Natural killer cell (primary cell): ENCODE measurements at regions not wholly inside any gene's neighbourhood (a gene's known extent, or its start where the extent isn't known, plus 50 kb on each side); places are given as distances from the start of the nearest gene placed in this dataset.

Experiments
- ATAC-seq, 3 donors: fragments of 150-1000 bp in 2 of 3; fragments of 200-7000 bp in 1 of 3; cut with Tn5 transposase; 1 replicate in 1 of 3; 2 replicates in 2 of 3; pipeline ENCODE4 v1.10.0; 2021; ENCODE audit warnings: mild to moderate bottlenecking in 2 of 3, moderate library complexity in 2 of 3
- DNase-seq, 2 donors: peaks; one replicate each; pipeline versions ENCODE4 v3.0.0 to v3.0.0-alpha.2; 2013 to 2021; ENCODE audit warnings: mixed read lengths in 1 of 2
- H3K27ac ChIP-seq: one replicate; pipeline ENCODE4 v1.5.1; 2013; ENCODE audit warnings: mild to moderate bottlenecking, low read length
- H3K27me3 ChIP-seq: one replicate; pipeline ENCODE4 v1.6.1; 2013; ENCODE audit warnings: low read length; ENCODE audit not compliant: control insufficient read depth, insufficient read depth
- H3K36me3 ChIP-seq: one replicate; pipeline ENCODE4 v1.6.1; 2013; ENCODE audit warnings: low read length; ENCODE audit not compliant: control insufficient read depth, insufficient read depth
- H3K4me1 ChIP-seq: one replicate; pipeline ENCODE4 v1.6.1; 2013; ENCODE audit warnings: low read length; ENCODE audit not compliant: control insufficient read depth, insufficient read depth
- H3K4me3 ChIP-seq: one replicate; pipeline ENCODE4 v1.5.1; 2013; ENCODE audit warnings: low read length
- H3K9me3 ChIP-seq: one replicate; pipeline ENCODE4 v1.6.1; 2013; ENCODE audit warnings: low read length; ENCODE audit not compliant: control insufficient read depth, insufficient read depth
- H3K27ac Mint-ChIP-seq, 2 donors: one replicate each; pipeline ENCODE4 v1.8.0; 2022; ENCODE audit warnings: mild to moderate bottlenecking in 2 of 2, mixed read lengths in 2 of 2, moderate library complexity in 1 of 2
- H3K27me3 Mint-ChIP-seq, 2 donors: one replicate each; pipeline ENCODE4 v1.8.0; 2022; ENCODE audit warnings: low read depth in 2 of 2, mixed read lengths in 2 of 2
- H3K36me3 Mint-ChIP-seq: one replicate; pipeline ENCODE4 v1.8.0; 2022; ENCODE audit warnings: mixed read lengths
- H3K4me1 Mint-ChIP-seq, 2 donors: one replicate each; pipeline ENCODE4 v1.8.0; 2022; ENCODE audit warnings: mixed read lengths in 2 of 2
- H3K4me3 Mint-ChIP-seq: one replicate; pipeline ENCODE4 v1.8.0; 2022; ENCODE audit warnings: mild to moderate bottlenecking, moderate library complexity, mixed read lengths
- H3K9me3 Mint-ChIP-seq, 2 donors: one replicate each; pipeline ENCODE4 v1.8.0; 2022; ENCODE audit warnings: mixed read lengths in 2 of 2
- WGBS: methylation state at CpG from one replicate; pipeline ENCODE4 v1.1.7; 2013; ENCODE audit warnings: missing lambda C conversion rate; ENCODE audit not compliant: insufficient coverage; 5-methylcytosine and 5-hydroxymethylcytosine counted together
- intact Hi-C: fragments of 100-400 bp; cut with micrococcal nuclease; formaldehyde crosslinking; loops from one replicate; pipeline ENCODE4 v1.14.2; 2022
- TF ChIP-seq, protein P1 (sequence below): fragments of 200-600 bp; IDR thresholded peaks from one replicate; pipeline ENCODE4 v1.8.0; 2022; ENCODE audit warnings: antibody characterized with exemption

DNA sequence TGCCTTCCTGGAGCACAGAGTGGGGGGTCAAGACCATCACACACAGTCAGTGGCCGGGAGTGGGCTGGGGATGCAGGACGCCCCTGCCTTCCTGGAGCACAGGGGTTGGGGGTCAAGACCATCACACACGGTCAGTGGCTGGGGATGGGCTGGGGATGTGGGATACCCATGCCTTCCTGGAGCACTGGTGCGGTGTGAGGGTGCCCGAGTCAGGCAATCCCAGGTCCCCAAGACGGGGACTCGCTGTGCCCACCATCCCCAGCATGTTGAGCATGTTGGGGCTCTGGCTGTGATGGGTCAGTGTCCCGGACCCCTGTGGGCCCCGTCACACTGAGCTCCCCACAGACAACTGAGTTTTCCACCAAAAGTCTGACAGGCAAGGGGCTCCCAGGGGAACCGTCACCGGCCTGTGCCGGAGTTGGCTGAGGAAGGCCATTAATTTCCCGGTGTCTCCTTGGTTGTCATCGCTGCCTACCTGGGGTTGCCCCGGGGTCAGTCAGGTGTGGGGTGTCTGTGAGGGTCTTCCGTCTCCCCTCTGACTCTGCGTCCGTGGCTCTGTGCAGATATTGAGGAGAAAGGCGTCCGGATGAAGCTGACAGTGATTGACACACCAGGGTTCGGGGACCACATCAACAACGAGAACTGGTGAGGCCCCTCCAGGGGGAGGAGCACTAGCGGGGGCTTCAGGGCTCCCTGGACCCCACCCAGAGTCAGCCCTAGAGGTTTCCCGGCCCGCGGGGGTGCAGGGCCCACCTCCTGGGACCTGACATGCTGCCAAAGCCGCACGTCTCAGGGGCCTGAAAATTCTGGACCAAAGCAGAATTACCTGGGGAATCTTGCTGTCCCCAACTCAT is 347.1 kb downstream of the SEC14L1 start:
- no peak for ATAC-seq
- H3K4me1 ChIP-seq = peaks cover 75% of the 10 kb centered on the region
- Mint-ChIP-seq H3K9me3 (no peaks in the 10 kb centered on the region), H3K36me3 (no peaks in the 10 kb centered on the region), H3K4me3 (no peak overlapping the region), H3K4me1 (peaks cover 7 to 19% of the 10 kb centered on the region in 2 donors), H3K27ac (no peak overlapping the region), H3K27me3 (no peaks in the 10 kb centered on the region)
- no peak overlapping the region for H3K27ac ChIP-seq
- DNase-seq = no peak
- 92% methylated on average over 28 of the region's 28 CpGs for WGBS
- H3K9me3 ChIP-seq = peaks cover 17% of the 10 kb centered on the region
- H3K36me3 ChIP-seq = peaks cover 78% of the 10 kb centered on the region
- intact Hi-C loops = no loop called here
- no peak overlapping the region for H3K4me3 ChIP-seq
- no peaks in the 10 kb centered on the region for H3K27me3 ChIP-seq
- TF ChIP-seq, protein P1, sequence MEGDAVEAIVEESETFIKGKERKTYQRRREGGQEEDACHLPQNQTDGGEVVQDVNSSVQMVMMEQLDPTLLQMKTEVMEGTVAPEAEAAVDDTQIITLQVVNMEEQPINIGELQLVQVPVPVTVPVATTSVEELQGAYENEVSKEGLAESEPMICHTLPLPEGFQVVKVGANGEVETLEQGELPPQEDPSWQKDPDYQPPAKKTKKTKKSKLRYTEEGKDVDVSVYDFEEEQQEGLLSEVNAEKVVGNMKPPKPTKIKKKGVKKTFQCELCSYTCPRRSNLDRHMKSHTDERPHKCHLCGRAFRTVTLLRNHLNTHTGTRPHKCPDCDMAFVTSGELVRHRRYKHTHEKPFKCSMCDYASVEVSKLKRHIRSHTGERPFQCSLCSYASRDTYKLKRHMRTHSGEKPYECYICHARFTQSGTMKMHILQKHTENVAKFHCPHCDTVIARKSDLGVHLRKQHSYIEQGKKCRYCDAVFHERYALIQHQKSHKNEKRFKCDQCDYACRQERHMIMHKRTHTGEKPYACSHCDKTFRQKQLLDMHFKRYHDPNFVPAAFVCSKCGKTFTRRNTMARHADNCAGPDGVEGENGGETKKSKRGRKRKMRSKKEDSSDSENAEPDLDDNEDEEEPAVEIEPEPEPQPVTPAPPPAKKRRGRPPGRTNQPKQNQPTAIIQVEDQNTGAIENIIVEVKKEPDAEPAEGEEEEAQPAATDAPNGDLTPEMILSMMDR = no peak

DNA sequence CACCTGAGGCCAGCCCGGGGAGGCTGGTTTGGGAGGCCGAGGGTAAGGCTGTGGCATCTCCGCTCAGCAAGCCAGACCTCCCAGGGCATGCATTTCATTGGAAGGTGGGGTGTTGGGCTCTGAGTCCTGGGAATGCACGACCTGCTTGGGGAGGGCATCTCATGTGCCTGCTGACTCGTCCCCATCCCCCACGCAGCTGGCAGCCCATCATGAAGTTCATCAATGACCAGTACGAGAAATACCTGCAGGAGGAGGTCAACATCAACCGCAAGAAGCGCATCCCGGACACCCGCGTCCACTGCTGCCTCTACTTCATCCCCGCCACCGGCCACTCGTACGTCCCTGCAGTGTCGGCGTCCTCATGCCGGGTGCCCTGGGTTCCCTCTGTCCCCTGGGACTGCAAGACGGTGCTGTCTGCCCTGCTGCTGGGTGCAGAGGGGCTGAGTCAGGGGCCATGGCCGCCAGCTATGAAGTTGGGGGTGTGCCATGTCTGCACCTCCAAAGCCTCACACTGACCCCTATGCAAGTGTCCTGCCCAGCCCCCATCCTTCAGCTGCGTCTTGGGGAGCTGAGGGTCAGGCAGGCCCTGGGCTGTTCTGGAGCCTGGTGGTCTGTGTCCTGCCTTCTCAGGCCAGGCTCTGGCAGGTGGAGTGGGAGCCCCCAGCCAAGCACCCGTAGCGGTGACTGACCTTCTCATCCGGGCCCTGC is 347.9 kb downstream of the SEC14L1 start:
- H3K4me1 Mint-ChIP-seq = peaks cover 7 to 19% of the 10 kb centered on the region in 2 donors

DNA sequence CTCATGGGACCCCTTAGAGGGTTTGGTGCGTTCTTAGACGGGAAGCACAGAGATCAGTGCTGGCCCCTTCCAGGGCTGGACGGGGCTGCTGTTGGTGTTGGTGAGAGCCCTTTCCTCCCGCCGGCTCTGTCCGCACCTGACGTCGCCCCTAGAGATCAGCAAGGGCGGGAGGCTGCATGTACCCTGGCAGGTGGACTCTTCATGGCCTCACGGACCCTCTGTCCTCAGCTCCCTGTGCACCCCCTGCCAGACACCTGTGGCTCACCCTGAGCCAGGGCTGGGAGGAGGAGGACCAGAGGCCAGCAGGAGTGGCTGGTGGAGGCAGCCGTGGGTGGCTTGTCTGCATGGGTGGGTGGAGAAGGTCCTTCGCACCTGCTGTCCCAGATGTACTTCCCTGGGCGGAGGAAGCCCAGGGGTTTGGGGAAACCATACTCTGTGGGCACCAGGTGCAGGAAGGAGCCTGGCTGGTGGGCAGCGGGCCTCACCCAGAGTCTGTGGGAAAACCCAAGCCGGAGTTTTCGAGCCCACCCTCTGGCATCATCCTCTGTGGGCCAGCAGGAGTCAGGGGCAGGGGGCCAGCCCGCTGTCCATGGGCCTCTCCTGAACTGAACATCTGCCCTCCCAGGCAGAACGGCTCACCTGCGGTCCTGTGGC is 348.6 kb downstream of the SEC14L1 start:
- H3K9me3 Mint-ChIP-seq = no peaks in the 10 kb centered on the region
- ATAC-seq (no peak), DNase-seq (no peak)
- H3K4me3 Mint-ChIP-seq = no peak overlapping the region
- no peaks in the 10 kb centered on the region for H3K27me3 Mint-ChIP-seq
- H3K27ac ChIP-seq = no peak overlapping the region
- no peak overlapping the region for H3K4me3 ChIP-seq
- intact Hi-C loops = no loop called here
- H3K4me1 ChIP-seq = peaks cover 72% of the 10 kb centered on the region
- peaks cover 8% of the 10 kb centered on the region for H3K9me3 ChIP-seq
- no peak overlapping the region for H3K27ac Mint-ChIP-seq
- 90% methylated on average over 19 of the region's 19 CpGs for WGBS
- H3K36me3 Mint-ChIP-seq = no peaks in the 10 kb centered on the region
- TF ChIP-seq, protein P1 = no peak
- peaks cover 7 to 19% of the 10 kb centered on the region in 2 donors for H3K4me1 Mint-ChIP-seq
- H3K27me3 ChIP-seq = no peaks in the 10 kb centered on the region
- H3K36me3 ChIP-seq = peaks cover 81% of the 10 kb centered on the region

More for the DNA sequence above, 347.9 kb downstream of the SEC14L1 start:
- Histone ChIP-seq H3K4me3 (no peak overlapping the region), H3K36me3 (peaks cover 78% of the 10 kb centered on the region), H3K4me1 (peaks cover 73% of the 10 kb centered on the region), H3K27ac (no peak overlapping the region), H3K9me3 (peaks cover 15% of the 10 kb centered on the region), H3K27me3 (no peaks in the 10 kb centered on the region)
- ATAC-seq (no peak), DNase-seq (no peak)
- 94% methylated on average over 25 of the region's 25 CpGs for WGBS
- no peaks in the 10 kb centered on the region for H3K9me3 Mint-ChIP-seq
- no peak overlapping the region for H3K27ac Mint-ChIP-seq
- H3K36me3 Mint-ChIP-seq = no peaks in the 10 kb centered on the region
- no peak overlapping the region for H3K4me3 Mint-ChIP-seq
- H3K27me3 Mint-ChIP-seq = no peaks in the 10 kb centered on the region
- intact Hi-C loops = no loop called here
- TF ChIP-seq, protein P1 = no peak
